WTC11 (cell line): ENCODE measurements at regions not wholly inside any gene's neighbourhood (a gene's known extent, or its start where the extent isn't known, plus 50 kb on each side); places are given as distances from the start of the nearest gene placed in this dataset.

Source experiments
- ATAC-seq: fragments of 200-7000 bp; cut with Tn5 transposase; 2 replicates; pipeline ENCODE4 v1.10.0; 2021; ENCODE audit warnings: mild to moderate bottlenecking, moderate library complexity
- CTCF ChIA-PET: fragments of 300-600 bp; sonication (Branson Sonifier 250); formaldehyde crosslinking; loops from one replicate; lab custom pipeline; 2021; ENCODE audit warnings: antibody characterized with exemption; lab: Charles Lee
- POLR2A ChIA-PET: fragments of 350-600 bp; sonication (Branson Sonifier 250); formaldehyde crosslinking; loops from one replicate; lab custom pipeline; 2021; ENCODE audit warnings: antibody characterized with exemption; lab: Charles Lee
- DNase-seq: peaks from one replicate; pipeline ENCODE4 v3.0.0; 2021; ENCODE audit warnings: low spot score
- H3K27ac Mint-ChIP-seq: 2 replicates; pipeline ENCODE4 v1.8.0; 2021; ENCODE audit warnings: mixed read lengths
- H3K27me3 Mint-ChIP-seq: 2 replicates; pipeline ENCODE4 v1.8.0; 2021; ENCODE audit warnings: low read depth, mild to moderate bottlenecking, moderate library complexity, mixed read lengths
- H3K36me3 Mint-ChIP-seq: 2 replicates; pipeline ENCODE4 v1.8.0; 2021; ENCODE audit warnings: mixed read lengths
- H3K4me1 Mint-ChIP-seq: 2 replicates; pipeline ENCODE4 v1.8.0; 2022; ENCODE audit warnings: mixed read lengths
- H3K4me3 Mint-ChIP-seq: 2 replicates; pipeline ENCODE4 v1.8.0; 2021; ENCODE audit warnings: mild to moderate bottlenecking, moderate library complexity, mixed read lengths
- H3K9me3 Mint-ChIP-seq: 2 replicates; pipeline ENCODE4 v1.8.0; 2021; ENCODE audit warnings: mixed read lengths
- ATF1 ChIP-seq: sonication (generic); formaldehyde crosslinking; IDR thresholded peaks from 2 replicates; pipeline ENCODE4 v1.8.1; 2023; ENCODE audit warnings: mild to moderate bottlenecking, moderate library complexity, missing genetic modification reagents
- CREB1 ChIP-seq: sonication (generic); formaldehyde crosslinking; IDR thresholded peaks from 2 replicates; pipeline ENCODE4 v1.8.0; 2023; ENCODE audit warnings: mild to moderate bottlenecking, missing genetic modification reagents
- CREM ChIP-seq: sonication (generic); formaldehyde crosslinking; IDR thresholded peaks from 2 replicates; pipeline ENCODE4 v1.8.1; 2022; ENCODE audit warnings: mild to moderate bottlenecking, missing genetic modification reagents, moderate library complexity
- GTF2I ChIP-seq: fragments of 250-450 bp; sonication (Bioruptor Pico); conservative IDR thresholded peaks from 2 replicates; pipeline ENCODE4 v1.4.0; 2021; ENCODE audit warnings: mild to moderate bottlenecking
- MXD4 ChIP-seq: fragments of 250-450 bp; sonication (Bioruptor Pico); IDR thresholded peaks from 2 replicates; pipeline ENCODE4 v1.8.0; 2021; ENCODE audit warnings: mild to moderate bottlenecking, moderate library complexity, borderline replicate concordance
- NFATC4 ChIP-seq: fragments of 250-450 bp; sonication (Bioruptor Pico); IDR thresholded peaks from 2 replicates; pipeline ENCODE4 v1.9.0; 2021; ENCODE audit warnings: mild to moderate bottlenecking
- NFE2L1 ChIP-seq: sonication (generic); formaldehyde crosslinking; IDR thresholded peaks from 2 replicates; pipeline ENCODE4 v1.8.1; 2023; ENCODE audit warnings: missing genetic modification reagents
- ZBTB21 ChIP-seq: sonication (generic); formaldehyde crosslinking; IDR thresholded peaks from 2 replicates; pipeline ENCODE4 v1.8.1; 2023; ENCODE audit warnings: mild to moderate bottlenecking, missing genetic modification reagents, borderline replicate concordance
- ZNF138 ChIP-seq: sonication (generic); formaldehyde crosslinking; conservative IDR thresholded peaks from 2 replicates; pipeline ENCODE4 v1.8.1; 2022; ENCODE audit warnings: mild to moderate bottlenecking, moderate library complexity, missing genetic modification reagents
- ZNF232 ChIP-seq: sonication (generic); formaldehyde crosslinking; IDR thresholded peaks from 2 replicates; pipeline ENCODE4 v1.8.0; 2022; ENCODE audit warnings: mild to moderate bottlenecking, missing genetic modification reagents
- ZNF396 ChIP-seq: fragments of 250-450 bp; sonication (Bioruptor Pico); IDR thresholded peaks from 2 replicates; pipeline ENCODE4 v1.8.0; 2021; ENCODE audit warnings: mild to moderate bottlenecking, moderate library complexity, borderline replicate concordance
- TF ChIP-seq, protein P1 (sequence below): sonication (generic); formaldehyde crosslinking; IDR thresholded peaks from 2 replicates; pipeline ENCODE4 v1.8.1; 2022; ENCODE audit warnings: low read depth, missing genetic modification reagents, borderline replicate concordance
- TF ChIP-seq, protein P2 (sequence below): sonication (generic); formaldehyde crosslinking; IDR thresholded peaks from 2 replicates; pipeline ENCODE4 v1.8.0; 2022; ENCODE audit warnings: missing genetic modification reagents
- TF ChIP-seq, protein P3 (sequence below): sonication (generic); formaldehyde crosslinking; conservative IDR thresholded peaks from 2 replicates; pipeline ENCODE4 v1.8.1; 2023; ENCODE audit warnings: mild to moderate bottlenecking, low read depth, missing genetic modification reagents, moderate library complexity
- TF ChIP-seq, protein P4 (sequence below): sonication (generic); formaldehyde crosslinking; conservative IDR thresholded peaks from 2 replicates; pipeline ENCODE4 v1.8.1; 2022; ENCODE audit warnings: mild to moderate bottlenecking, missing genetic modification reagents
- TF ChIP-seq, protein P5 (sequence below): sonication (generic); formaldehyde crosslinking; IDR thresholded peaks from 2 replicates; pipeline ENCODE4 v1.8.0; 2023; ENCODE audit warnings: missing genetic modification reagents, mild to moderate bottlenecking, borderline replicate concordance

DNA sequence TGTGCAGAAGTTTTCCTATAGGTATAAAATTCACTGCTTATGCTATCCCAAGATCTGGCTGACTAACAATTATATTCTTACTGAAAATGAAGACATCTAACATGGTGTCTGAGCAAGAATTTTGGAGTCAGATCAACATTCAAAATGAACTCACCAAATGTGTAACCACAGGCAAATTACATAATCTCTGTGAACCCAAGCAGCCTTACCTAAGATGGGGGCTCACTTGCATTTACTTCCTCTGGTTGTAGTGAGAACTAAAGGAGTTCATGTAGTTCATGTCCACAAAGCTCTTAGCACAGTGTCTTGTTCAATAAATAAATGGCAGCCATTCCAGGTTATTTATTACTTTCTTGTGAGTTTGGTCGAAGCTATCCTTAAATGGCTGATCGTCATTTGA is 163.9 kb upstream of the LCORL start (continued):
- TF ChIP-seq MXD4 (CRISPR knock-in tag), result no peak
- TF ChIP-seq GTF2I (CRISPR knock-in tag), result no peak
- no peak for TF ChIP-seq ZBTB21 (CRISPR knock-in tag)
- TF ChIP-seq, protein P1, sequence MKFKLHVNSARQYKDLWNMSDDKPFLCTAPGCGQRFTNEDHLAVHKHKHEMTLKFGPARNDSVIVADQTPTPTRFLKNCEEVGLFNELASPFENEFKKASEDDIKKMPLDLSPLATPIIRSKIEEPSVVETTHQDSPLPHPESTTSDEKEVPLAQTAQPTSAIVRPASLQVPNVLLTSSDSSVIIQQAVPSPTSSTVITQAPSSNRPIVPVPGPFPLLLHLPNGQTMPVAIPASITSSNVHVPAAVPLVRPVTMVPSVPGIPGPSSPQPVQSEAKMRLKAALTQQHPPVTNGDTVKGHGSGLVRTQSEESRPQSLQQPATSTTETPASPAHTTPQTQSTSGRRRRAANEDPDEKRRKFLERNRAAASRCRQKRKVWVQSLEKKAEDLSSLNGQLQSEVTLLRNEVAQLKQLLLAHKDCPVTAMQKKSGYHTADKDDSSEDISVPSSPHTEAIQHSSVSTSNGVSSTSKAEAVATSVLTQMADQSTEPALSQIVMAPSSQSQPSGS (CRISPR knock-in tag), result no peak
- TF ChIP-seq CREM (CRISPR knock-in tag), result no peak
- TF ChIP-seq, protein P2, sequence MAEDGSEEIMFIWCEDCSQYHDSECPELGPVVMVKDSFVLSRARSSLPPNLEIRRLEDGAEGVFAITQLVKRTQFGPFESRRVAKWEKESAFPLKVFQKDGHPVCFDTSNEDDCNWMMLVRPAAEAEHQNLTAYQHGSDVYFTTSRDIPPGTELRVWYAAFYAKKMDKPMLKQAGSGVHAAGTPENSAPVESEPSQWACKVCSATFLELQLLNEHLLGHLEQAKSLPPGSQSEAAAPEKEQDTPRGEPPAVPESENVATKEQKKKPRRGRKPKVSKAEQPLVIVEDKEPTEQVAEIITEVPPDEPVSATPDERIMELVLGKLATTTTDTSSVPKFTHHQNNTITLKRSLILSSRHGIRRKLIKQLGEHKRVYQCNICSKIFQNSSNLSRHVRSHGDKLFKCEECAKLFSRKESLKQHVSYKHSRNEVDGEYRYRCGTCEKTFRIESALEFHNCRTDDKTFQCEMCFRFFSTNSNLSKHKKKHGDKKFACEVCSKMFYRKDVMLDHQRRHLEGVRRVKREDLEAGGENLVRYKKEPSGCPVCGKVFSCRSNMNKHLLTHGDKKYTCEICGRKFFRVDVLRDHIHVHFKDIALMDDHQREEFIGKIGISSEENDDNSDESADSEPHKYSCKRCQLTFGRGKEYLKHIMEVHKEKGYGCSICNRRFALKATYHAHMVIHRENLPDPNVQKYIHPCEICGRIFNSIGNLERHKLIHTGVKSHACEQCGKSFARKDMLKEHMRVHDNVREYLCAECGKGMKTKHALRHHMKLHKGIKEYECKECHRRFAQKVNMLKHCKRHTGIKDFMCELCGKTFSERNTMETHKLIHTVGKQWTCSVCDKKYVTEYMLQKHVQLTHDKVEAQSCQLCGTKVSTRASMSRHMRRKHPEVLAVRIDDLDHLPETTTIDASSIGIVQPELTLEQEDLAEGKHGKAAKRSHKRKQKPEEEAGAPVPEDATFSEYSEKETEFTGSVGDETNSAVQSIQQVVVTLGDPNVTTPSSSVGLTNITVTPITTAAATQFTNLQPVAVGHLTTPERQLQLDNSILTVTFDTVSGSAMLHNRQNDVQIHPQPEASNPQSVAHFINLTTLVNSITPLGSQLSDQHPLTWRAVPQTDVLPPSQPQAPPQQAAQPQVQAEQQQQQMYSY, result no peak

DNA sequence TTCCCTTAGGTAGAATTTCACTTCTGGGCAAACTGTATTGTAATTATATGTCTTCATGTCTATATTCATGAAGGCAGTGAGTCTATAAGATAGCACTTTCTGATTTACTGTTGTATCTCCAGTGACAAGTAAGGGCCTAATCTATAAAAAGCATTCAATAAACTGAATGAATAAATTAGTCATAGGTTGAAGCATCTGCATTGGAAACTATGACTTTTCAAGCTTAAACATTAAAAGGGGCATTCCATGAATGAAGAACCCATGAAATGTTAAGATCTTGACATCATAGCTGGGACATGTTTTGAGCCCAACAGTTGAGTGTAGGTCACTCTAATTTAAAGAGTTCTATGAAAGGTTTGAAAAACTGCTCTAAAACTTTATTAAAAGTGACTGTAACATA is 159.3 kb upstream of the LCORL start:
- CTCF ChIA-PET, result no interaction called here
- Mint-ChIP-seq H3K36me3 (no peaks in the 10 kb centered on the region), H3K27ac (no peak overlapping the region)
- no peak for ATAC-seq
- TF ChIP-seq, protein P3, sequence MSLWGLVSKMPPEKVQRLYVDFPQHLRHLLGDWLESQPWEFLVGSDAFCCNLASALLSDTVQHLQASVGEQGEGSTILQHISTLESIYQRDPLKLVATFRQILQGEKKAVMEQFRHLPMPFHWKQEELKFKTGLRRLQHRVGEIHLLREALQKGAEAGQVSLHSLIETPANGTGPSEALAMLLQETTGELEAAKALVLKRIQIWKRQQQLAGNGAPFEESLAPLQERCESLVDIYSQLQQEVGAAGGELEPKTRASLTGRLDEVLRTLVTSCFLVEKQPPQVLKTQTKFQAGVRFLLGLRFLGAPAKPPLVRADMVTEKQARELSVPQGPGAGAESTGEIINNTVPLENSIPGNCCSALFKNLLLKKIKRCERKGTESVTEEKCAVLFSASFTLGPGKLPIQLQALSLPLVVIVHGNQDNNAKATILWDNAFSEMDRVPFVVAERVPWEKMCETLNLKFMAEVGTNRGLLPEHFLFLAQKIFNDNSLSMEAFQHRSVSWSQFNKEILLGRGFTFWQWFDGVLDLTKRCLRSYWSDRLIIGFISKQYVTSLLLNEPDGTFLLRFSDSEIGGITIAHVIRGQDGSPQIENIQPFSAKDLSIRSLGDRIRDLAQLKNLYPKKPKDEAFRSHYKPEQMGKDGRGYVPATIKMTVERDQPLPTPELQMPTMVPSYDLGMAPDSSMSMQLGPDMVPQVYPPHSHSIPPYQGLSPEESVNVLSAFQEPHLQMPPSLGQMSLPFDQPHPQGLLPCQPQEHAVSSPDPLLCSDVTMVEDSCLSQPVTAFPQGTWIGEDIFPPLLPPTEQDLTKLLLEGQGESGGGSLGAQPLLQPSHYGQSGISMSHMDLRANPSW, result no peak
- TF ChIP-seq, protein P4, sequence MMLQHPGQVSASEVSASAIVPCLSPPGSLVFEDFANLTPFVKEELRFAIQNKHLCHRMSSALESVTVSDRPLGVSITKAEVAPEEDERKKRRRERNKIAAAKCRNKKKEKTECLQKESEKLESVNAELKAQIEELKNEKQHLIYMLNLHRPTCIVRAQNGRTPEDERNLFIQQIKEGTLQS (CRISPR knock-in tag), result no peak
- TF ChIP-seq ZNF232 (CRISPR knock-in tag), result no peak
- TF ChIP-seq ZNF138 (CRISPR knock-in tag), result no peak
- no peak for TF ChIP-seq ATF1 (CRISPR knock-in tag)
- TF ChIP-seq NFATC4 (CRISPR knock-in tag), result no peak
- TF ChIP-seq, all 79 proteins: peak for 0
- no peaks in the 10 kb centered on the region for H3K27me3 Mint-ChIP-seq
- DNase-seq, result no peak
- POLR2A ChIA-PET, result no interaction called here
- H3K4me1 Mint-ChIP-seq, result no peaks in the 10 kb centered on the region
- no peak overlapping the region for H3K4me3 Mint-ChIP-seq
- H3K9me3 Mint-ChIP-seq, result peaks cover 6% of the 10 kb centered on the region; the same call in 1 of the 2 replicates

DNA sequence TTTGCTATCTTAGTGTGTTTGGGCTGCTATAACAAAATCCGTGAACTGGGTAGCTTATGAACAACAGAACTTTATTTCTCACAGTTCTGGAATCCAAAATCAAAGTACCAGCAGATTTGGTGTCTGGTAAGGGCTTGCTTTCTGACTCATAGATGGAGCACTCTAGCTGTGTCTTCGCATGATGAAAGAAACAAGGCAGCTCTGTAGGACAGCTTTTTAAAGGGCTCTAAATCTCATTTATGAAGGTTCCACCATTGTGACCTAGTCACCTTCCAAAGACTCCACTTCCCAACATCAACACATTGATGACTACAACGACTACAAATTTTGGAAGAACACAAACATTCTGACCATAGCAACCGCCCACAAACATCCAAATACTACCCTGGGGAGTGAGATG is 158.6 kb upstream of the LCORL start:
- TF ChIP-seq, protein P5, sequence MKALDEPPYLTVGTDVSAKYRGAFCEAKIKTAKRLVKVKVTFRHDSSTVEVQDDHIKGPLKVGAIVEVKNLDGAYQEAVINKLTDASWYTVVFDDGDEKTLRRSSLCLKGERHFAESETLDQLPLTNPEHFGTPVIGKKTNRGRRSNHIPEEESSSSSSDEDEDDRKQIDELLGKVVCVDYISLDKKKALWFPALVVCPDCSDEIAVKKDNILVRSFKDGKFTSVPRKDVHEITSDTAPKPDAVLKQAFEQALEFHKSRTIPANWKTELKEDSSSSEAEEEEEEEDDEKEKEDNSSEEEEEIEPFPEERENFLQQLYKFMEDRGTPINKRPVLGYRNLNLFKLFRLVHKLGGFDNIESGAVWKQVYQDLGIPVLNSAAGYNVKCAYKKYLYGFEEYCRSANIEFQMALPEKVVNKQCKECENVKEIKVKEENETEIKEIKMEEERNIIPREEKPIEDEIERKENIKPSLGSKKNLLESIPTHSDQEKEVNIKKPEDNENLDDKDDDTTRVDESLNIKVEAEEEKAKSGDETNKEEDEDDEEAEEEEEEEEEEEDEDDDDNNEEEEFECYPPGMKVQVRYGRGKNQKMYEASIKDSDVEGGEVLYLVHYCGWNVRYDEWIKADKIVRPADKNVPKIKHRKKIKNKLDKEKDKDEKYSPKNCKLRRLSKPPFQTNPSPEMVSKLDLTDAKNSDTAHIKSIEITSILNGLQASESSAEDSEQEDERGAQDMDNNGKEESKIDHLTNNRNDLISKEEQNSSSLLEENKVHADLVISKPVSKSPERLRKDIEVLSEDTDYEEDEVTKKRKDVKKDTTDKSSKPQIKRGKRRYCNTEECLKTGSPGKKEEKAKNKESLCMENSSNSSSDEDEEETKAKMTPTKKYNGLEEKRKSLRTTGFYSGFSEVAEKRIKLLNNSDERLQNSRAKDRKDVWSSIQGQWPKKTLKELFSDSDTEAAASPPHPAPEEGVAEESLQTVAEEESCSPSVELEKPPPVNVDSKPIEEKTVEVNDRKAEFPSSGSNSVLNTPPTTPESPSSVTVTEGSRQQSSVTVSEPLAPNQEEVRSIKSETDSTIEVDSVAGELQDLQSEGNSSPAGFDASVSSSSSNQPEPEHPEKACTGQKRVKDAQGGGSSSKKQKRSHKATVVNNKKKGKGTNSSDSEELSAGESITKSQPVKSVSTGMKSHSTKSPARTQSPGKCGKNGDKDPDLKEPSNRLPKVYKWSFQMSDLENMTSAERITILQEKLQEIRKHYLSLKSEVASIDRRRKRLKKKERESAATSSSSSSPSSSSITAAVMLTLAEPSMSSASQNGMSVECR (CRISPR knock-in tag), result no peak
- no peak for TF ChIP-seq ZBTB21 (CRISPR knock-in tag)
- no peak for TF ChIP-seq ZNF396
- TF ChIP-seq NFE2L1 (CRISPR knock-in tag), result no peak
- no peak for TF ChIP-seq CREB1 (CRISPR knock-in tag)
- no peak for TF ChIP-seq CREM (CRISPR knock-in tag)
- peaks cover 6% of the 10 kb centered on the region; the same call in 1 of the 2 replicates for H3K9me3 Mint-ChIP-seq
- H3K27me3 Mint-ChIP-seq, result no peaks in the 10 kb centered on the region
- ChIA-PET POLR2A (no interaction called here), CTCF (no interaction called here)
- no peak for ATAC-seq
- no peak overlapping the region for H3K4me3 Mint-ChIP-seq
- no peak overlapping the region for H3K27ac Mint-ChIP-seq
- H3K4me1 Mint-ChIP-seq, result no peaks in the 10 kb centered on the region
- DNase-seq, result no peak
- H3K36me3 Mint-ChIP-seq, result no peaks in the 10 kb centered on the region
